ENCODE measurements at regions not wholly inside any gene's neighbourhood (a gene's known extent, or its start where the extent isn't known, plus 50 kb on each side); places are given as distances from the start of the nearest gene placed in this dataset.

DNA sequence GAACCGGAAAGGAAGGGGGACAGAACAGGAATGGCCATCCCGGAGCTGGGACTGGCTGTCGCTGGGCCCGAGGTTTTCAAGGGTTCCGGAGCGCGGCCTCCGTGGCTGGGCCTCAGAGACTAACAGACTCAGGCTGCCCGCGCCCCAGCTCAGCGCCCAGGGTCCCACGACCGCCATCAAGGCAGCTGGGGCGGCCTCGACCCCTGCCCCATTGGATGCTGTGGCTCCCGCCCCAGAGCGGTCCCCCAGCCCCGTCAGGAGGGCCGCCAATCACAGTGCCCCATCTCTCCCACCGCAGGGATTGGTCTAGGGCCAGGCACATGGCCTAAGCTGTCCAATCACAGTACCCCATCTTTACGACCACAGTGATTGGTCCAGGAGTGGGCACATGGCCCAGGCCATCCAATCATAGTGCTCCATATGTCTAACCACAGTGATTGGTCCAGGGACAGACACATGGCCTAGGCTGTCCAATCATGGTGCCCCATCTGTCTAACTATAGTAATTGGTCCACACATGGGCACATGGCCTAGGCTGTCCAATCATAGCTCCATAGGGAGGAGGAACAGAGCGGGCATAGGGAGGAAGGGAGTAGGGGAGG lies 105.3 kb upstream of the NKX1-1 start:
- DNase-seq (ENCODE audit: low read depth), result no peak

DNA sequence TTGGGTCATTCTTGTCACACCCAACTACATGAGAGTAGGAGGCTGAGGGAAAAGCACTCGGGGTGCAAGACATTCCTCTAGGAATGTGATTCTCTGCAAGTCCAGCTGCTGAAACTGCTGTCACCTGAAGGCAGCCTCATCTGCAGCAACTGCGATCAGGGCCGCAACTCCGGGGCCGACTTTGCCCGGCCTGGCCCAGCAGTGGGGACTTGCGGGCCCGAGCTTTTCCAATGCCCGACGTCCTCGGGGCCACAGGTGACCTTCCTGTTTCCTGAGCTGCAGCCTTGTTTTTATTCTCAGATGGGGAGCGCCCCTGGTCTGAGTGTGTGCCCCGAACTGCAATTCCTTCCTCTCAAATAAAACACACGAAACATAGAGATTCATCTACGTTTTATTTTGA lies 104.7 kb upstream of the NKX1-1 start:
- no peak for DNase-seq (ENCODE audit: low read depth)

DNA sequence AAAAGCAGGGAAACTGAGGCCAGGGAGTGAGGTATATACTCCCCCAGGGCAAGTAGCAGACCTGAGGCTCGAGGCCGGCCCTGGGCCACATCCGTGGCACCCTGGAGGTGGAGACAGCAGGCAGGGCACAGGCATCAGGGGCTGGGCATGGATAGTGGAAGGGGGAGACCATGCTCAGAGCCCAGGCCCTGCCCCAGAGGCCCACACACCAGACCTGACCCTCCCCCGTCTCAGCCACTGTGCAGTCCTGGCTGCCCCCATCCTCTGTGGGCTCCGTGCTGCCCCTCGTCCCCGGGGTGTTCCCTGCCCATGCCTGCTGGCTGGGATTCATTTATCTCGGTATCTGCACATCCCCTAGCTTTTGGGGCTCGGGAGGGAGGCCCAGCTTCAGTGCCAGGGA lies 103.1 kb upstream of the NKX1-1 start:
- no peak for DNase-seq (ENCODE audit: low read depth)

DNA sequence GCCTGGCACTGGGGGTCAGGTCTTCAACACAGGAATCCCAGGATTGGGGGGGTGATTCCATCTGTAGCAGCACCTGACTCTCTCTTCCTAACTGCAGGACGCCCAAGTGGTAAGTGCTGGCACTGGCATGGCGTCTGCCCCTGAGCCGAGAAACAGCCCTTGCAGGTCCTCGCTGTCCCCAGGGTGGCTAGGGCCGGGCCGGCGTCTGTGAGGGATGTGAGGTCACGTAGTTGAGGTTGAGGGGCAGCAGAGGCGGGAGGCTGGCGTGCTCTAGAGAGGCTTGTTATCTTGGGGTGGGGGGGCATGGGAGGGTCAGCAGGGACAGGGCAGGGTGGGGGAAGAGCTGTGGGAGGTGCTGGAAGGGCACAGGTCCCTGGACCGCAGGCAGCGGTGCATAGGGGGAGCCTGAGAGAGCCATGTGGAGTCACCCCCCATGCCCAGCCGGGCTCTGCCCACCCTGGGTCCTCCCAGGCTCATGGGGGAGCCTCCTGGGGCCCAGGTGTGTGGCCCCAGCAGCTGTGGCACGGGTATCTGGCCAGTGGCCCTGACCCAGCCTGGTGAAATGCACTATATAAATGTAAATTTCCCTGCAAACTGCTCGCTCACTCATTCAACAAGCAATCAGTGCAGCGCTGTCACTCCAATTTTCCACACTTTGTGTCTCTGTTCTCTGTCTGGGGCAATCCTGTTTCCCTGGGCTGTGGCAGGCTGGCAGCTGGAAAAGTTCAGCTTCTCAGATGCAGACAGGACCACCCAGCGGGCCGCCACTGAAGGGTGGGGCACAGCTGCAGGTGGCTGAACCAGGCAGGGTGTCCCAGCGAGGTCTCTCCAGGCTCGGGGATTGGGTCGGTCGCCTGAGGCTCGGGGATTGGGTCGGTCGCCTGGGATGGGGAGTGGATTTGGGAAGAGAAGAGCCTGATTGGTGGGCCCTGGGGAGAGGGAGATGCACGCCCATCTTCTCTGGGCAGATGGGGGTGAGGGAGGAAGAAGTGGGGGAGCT lies 102.2 kb upstream of the NKX1-1 start:
- no peak for DNase-seq (ENCODE audit: low read depth)

DNA sequence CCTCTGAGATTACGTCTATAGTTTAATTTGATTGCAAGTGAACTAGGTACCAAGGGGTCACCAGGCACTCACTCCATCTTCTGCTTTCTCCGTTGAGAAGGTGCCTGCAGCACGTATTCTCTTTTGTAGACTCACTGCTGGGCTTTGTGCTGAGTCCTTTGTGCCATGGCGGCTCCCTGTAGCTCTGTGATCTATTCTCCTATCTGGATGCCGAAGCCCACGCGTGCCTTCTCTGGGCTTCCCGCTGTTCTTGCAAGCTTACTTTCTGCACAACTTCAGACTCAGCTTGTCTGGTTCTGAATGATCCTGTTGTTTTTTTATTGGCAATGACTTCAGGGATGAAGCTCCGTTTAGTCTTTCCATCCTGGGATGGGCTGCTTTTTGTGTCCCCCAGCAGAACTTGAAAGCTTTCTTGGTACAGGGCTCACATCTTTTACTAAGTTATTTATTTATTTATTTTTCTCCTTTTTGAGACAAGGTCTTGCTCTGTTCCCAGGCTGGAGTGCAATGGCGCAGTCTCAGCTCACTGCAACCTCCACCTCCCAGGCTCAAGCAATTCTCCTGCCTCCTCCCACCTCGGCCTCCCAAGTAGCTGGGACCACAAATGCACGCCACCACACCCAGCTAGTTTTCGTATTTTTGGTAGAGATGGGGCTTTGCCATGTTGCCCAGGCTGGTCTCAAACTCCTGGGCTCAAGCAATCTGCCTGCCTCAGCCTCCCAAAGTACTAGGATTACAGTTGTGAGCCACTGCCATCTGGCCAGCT lies 100.9 kb upstream of the NKX1-1 start:
- no peak for DNase-seq (ENCODE audit: low read depth)

DNA sequence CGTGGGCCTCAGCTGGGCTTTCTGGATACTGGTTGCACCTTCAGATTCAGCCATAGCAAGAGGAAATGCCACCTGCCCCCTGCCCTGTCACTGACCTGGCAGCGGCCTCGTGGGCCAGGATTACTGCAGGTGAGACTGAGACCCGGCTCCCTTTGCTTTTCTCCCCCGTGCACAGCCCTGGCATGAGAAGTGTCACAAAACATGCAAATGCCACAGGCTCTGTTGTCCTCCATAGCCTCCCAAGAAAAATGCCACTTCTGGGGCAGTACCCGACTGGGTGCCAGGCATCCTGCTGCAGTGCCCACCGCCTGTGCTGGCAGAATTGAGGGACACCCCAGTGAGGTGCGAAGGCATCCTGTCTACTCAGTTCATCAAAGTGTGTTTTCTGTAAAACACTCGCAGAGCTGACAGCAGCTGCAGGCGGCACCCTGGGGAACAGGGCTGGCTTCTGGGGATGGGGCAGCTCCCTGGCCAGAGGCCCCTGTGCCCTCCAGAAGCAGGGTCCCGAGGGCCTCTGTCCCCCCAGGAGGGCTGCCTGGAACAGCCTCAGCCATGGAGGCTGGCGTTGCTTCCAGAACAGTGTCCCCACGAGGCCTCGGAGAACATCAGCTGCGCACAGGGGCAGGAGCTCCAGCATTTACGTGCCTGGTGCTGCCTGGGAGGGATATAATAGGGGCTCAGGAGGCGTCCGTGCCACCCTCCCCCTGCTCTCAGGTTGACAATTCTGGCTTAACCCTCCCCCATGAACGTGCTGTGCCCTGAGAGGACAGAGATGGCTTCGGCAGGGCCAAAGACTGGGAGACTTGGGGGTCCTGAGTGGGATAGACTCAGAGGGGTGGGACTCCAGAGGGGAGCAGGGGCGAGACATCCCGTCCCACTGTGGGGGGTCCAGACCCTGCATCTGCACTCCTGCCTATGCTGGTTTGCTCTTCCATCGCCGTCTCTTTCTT lies 99.5 kb upstream of the NKX1-1 start:
- no peak for DNase-seq (ENCODE audit: low read depth)

DNA sequence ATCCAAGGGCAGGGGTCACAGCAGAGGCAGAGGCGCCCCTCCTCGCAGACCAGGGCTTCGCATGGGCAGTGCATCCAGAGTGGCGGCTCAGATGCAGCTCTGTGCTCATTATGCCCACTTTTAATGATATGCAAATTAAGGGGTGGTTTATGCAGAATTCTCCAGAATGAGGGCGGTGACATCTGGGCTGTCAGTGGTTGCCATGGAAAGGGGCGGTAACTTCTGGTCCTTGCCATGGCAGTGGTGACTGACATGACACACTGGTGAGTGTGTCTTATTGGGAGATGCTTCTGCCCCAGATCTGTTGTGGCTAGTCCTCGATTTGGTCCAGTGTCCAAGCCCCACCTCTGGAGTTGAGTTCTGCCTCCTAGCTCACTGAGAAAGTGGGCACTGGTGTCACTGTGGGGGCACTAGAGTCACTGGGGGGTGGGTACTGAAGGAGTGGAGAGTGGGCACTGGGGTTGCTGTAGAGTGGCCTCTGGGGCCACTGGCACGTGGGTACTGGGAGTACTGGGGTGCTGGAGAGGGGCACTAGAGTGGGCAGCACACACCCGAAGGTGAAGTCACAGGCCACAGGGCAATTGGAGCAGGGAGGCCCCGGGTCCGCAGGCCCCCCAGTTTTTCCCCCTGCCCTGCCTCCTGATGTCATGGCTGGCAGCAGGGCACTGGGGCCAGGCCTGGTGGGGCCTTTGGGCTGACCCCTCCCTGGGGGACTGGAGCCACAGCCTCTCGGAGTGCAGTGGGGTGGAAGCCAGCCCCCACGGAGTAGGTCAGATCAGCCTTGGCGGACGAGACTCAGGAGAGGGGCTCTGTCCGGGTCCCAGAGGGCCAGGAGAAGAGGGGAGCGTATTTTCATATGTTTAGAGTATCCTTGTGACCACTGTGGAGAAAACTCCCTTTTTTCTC lies 98.6 kb upstream of the NKX1-1 start:
- DNase-seq (ENCODE audit: low read depth), result no peak

DNA sequence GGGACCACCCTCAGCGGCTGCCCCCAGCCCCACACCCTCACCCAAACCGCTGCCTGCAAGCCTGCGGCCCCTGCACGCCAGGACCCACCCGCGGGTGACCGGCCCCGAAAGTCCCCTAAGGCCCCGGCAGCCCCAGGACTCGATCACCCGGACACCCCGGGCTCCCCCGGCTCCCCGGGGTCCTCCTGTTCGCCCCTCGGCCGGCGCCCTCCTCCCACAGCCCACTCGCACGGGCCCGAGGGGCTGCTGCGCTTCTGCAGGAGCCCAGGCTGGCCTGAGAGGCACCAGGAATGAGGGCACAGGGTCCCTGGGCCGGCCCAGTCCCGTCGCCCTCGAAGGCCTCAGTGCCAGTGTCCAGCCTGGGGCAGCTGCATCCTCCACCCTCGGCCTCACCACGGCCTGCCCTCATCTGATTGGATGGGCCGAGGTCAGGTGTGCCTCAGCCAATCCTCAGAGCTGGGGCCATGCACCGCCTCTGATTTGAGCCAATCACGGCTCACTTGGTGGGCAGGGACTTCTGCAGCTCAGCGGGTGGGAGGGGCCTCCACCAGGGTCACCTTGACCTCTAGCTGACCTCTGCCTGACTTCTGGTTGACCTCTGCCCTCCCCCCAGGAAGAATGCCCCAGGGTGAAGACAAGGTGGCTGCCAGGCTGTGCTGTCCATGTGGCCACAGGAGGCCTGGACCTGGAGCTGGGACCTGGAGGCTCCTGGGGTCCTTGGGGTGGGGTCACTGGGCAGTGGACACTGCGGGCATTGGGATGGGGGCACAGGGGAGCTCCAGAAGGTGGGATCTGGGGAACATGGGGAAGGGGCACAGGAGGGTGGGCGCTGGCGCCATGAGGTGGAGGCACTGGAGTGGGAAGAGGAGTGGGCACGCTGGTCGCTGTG lies 97.6 kb upstream of the NKX1-1 start:
- DNase-seq (ENCODE audit: low read depth), result no peak

DNA sequence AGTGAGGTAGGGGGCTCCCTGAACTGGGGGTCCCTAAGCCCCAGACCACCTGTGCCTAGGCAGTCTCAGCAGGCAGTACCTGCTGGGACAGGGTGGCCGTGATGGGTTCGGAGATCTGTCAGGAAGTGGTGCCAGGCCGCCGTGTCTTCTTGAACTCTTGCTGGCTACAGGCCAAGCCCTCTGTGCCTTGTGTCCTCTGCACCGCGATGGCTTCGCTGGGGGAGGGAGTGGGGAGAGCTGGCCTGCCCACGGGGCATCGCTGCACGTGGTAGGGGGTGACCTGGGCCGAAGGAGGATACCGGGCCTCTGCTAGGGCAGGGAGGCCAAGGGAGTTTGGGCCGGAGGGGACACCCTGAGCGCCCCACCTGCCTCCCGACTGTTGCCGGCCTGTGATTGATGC lies 96.7 kb upstream of the NKX1-1 start:
- DNase-seq (ENCODE audit: low read depth), result no peak

DNA sequence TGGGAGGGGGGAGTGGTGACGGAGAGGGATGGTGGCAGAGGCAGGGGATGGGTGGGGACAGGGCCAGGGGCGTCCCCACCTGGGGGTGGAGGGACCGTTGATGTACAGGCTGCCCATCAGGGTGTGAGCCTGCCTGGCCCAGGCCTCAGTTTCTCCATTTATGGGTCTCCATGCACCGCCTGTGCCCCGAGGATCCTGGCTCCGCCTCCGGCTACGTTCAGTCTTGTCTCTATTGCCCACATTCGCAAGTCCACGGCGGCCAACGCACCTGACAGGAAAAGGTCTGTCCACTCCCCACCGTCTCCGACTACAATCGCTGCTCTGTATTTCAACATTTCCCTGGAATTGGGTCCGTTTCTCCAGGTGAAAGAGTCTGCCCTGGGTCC lies 96.3 kb upstream of the NKX1-1 start:
- DNase-seq (ENCODE audit: low read depth), result no peak

DNA sequence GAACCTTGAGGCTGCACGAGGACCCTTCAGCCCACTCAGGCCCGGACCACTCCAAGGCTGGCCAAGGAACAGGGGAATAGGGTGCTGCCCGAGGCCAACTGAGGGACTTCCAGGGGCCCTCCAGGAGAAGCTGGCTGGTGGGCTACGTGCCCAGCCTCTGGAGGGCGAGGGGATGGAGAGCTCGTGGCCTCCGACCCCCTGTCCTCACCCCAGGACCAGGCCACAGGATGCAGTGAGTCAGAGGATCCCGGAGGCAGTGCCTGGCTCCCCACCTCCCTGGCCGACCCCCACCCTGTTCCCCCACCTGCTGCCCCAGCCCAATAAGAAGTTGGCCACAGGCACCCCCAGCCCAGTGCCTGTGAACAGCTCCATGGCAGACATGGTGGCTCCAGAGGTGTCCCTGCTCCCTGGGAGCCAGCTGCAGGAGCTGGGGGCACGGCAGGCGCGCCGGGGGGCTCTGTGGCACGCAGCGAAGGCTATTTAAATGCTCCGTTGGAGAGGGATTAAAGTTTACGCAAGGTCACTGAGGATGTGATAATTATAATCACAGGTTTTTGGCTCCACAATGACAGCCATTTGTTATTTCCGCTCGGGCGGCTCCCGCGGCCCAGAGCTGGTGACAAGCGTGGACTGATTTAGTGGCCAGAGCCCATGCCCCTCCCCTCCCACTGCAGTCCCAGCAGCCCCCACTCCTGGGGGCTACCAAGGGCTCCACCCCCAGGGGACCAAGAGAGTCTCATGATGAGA lies 95.7 kb upstream of the NKX1-1 start:
- no peak for DNase-seq (ENCODE audit: low read depth)

DNA sequence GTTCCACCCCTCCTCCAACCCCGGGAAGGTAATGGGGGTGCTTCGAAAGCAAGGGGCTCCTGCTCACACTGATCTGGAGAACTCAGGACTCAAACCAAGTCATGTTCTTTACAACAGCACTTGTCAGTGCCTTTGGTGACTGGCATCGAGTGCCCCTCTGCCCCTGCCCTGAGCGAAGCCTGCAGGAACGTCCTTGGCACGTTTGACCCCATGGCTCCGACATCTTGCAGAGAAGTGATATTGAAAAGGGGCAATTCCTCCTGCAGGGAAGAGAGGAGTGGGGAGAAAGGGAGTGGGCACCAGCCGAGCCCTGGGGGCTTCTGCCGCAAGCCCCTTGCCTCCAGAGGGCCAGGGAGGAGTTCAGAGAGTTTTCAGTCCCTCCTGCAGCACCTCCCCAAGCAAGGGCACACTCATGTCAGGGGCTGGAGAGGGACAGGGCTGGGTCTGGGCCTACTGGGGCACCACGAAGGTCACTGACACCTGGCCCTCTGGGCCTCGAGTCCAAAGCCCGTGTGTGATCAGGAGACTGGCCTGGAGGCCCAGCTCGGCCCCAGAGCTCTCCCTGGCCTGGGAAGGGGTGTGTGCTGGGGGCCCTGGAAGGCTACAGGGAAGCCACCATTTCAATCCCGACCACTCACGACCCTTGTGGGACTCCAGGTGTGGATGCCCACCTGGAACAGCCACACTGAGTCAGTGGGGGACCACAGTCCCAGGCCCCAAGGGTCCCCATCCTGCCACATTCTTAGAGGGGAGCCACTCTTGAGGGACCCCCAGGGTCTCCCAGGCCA lies 94.9 kb upstream of the NKX1-1 start:
- DNase-seq (ENCODE audit: low read depth), result no peak

DNA sequence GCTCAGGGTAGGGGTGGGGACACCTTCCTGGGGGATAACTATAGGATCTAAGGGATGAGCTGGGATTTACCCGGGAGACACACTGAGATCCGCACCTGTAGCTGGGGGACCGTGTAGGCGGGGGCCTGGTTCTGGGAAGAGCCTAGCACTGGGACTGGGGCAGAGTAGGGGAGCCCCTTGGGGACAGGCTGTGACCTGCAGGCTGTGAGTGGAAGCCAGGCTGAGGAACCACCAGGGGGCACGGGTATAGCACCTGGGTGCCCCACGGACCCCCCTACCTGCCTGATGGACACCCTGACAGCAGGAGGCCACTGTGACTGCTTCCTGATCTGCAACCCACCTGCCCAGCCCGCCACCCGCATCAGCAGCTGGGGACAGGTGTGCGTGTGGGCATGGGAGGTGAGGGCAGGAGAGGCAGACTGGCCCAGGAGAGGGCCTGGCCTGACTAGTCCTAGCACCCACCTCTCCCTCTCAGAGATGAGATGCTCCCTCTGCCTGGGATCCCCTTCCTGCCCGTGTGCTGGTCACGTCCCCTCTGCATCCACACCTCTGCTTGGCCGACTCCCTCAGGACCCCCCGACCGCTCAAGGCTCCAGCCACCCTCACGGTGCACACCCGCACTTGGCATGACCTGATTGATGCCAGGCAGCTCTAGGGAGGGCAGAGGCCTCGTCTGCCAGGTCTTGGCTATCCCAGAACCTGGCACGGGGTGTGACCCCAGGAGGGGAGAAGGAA lies 94.2 kb upstream of the NKX1-1 start:
- no peak for DNase-seq (ENCODE audit: low read depth)

DNA sequence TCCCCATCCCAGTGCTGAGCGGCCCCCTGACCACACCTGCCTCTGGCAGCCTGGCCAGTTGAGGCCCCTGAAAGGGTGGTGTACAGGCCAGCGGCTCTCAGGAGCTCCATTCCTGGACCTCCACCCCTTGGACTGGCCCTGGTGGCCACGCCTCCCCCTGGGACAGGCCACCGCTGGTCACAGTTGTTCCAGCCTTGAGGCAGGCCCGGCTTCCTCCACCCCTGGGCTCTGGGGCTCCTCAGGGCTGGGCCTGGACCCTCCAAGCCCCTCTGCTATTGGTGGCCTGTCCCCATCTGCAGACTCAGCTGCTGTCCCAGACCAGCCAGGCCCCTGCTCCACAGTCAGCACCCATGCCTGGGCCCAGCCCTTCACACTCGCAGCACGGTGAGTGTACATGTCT lies 93.2 kb upstream of the NKX1-1 start:
- DNase-seq (ENCODE audit: low read depth), result no peak

DNA sequence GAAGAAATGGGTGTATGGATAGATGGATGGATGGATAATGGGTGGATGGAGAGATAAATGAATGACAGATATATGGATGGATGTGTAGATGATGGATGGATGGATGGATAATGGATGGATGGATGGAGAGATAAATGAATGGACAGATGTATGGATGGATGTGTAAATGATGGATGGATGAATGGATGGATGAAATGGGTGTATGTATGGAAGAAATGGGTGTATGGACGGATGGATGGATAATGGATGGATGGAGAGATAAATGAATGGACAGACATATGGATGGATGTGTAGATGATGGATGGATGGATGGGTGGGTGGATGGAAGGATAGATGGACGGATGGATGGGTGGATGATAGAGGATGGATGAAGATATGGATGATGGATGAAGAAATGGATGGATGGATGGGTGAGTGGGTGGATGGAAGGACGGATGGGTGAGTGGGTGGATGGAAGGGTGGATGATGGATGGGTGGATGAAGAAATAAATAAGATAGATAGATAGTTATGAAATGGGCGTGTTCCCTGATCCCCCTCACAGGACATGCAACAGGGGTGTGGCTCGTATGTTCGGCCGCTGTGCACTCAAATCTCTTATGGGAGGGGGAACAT lies 91.1 kb upstream of the NKX1-1 start:
- no peak for DNase-seq (ENCODE audit: low read depth)

DNA sequence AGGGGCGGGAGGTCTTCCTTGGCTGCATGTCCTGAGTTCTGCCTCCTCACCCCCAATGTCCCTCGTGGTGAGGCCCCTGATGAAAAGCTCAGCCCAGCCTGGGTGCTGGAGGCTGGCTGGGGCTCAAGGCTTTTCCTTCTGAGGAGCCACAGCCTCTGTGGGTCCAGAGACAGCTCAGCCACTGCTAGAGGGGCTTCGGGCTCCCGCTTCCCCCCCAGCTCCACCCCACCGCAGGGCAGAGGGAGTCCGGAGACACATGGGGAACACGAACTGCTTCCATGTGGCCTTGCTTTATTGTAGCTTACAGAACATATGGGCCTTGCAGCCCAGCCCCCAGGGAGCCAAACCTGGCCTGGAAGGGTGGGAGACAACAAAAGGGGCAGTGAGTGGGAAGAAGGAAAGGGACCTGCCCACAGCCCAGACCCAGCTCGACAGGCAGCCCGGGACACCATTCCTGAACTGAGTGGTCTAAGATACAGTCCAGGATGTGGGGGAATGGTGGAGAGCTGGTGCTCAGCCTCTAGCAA lies 89.9 kb upstream of the NKX1-1 start:
- no peak for DNase-seq (ENCODE audit: low read depth)

All from activated T-cell treated with anti-CD3 and anti-CD28 coated beads for 1 hour (primary cell).